GM21381 (cell line): ENCODE measurements at regions not wholly inside any gene's neighbourhood (a gene's known extent, or its start where the extent isn't known, plus 50 kb on each side); places are given as distances from the start of the nearest gene placed in this dataset.
"Not testable (repeated sequence)": the region's sequence is repeated elsewhere in the genome, so short reads cannot be mapped to it uniquely, and the experiment has no call there.

ENCODE experiments used
- ATAC-seq: cut with Tn5 transposase; IDR thresholded peaks from one replicate; pipeline ENCODE4 v1.9.1; 2021; ENCODE audit warnings: mild to moderate bottlenecking, moderate library complexity; ENCODE audit not compliant: unreplicated experiment

DNA sequence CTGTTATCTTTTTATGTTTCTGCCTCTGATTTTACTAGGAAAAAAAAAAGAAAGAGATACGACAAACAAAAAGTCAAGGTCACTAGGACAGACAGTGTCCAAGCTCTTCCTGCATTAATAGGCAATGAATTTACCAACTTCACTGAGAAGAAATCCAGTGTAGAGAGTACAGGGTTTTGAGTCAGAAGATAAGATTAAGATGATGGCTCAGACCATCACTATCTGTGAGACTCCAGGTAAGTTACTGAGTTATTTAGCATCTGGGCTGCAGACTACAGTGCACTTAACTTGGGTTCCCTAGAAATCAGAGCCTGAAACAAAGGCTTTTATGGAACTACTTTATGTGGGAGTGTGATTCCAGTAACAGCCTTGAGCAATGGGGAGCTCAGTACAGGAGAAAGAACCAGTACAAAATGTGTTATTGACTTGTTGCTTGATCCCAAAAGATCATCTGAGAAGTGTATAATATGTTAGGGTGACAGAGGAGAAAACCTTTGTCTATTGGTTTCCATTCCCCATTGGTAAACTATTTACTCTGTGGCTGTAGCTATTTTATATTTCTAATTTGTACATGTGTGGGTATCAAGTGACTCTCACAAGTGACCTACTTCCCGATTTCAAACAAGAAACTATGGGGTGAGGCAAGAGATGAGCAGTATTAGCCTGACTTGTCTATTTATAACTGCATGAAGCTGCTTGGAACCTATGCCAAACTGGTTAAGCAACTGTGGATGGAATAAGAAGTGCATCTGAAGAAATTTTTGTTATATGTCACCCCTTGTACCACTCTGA, 395.8 kb downstream of the RAB38 start:
- ATAC-seq, result no peak

DNA sequence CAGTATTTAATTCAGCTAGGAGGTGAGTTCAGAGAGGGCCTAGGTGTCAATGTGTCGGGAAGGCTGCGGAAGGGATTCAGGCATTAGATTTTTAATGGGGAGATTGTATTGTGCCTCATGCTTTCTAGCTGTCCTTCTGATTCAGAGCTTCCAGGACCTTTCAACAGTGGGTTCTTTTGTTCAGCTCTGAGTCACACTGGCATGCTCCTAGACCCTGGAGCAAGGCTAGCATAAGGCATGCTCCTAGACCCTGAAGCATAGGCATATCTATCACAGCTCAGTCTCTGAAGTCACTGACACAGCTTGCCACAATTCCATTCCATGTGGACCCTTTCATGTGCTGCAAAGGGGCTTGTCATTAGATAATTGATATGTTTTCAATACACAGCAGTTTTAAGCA, 396.9 kb downstream of the RAB38 start:
- ATAC-seq, result no peak

DNA sequence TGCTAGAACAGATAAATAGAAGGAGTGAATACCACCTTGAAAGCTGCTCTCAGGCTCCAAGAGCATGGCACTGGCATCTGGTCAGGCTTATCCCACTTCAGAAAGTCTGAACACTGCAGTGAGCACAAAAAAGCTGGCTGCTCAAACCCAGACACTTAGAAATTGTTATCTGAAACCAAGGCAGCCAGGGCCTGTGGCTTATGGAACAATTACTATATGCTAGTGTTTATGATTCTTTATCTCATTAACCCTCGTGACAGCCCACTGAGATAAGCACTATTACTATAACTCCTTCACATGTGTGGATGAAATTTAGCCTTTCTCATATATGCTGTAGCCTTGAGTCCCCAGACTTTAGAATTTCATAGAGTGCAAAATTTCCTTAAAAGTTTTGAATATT, 400.2 kb downstream of the RAB38 start:
- no peak for ATAC-seq

DNA sequence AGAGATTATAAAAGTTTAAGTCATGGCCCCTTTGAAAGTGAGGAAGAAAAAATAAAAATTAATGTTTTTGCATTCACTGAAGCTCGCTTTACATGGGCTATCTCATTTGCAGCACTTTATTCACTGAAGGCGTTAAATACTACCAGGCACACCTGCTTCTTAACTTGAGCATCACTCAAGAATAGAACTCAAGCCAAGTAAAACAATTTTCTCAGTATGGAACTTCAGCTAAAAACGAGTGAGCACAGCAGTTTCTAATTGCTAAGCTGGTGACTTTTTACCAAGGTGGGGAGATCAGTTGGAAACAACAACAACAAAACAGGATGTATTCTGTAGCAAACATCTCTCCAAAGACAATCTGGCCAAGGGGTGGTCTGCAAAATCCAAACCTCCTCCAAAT, 405.6 kb downstream of the RAB38 start:
- ATAC-seq, result no peak

DNA sequence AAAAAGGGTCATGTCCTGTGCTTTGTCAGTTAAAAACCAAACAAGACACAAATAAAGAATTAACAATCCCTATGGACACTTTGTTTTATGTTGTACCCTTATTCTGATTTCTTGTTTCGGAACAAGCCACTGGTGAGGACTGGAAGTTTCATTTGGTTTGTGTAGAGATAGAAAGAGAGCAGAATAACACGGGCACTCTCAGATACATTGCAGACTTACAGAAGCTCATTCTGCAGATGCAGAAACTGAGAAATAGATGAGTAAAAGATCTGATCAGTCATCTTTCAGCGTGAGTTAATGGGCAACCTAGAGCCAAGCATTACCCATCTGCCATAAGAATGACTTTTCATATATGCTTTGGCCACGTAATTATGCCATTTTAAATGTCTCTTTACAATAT, 407.6 kb downstream of the RAB38 start:
- ATAC-seq, result no peak

DNA sequence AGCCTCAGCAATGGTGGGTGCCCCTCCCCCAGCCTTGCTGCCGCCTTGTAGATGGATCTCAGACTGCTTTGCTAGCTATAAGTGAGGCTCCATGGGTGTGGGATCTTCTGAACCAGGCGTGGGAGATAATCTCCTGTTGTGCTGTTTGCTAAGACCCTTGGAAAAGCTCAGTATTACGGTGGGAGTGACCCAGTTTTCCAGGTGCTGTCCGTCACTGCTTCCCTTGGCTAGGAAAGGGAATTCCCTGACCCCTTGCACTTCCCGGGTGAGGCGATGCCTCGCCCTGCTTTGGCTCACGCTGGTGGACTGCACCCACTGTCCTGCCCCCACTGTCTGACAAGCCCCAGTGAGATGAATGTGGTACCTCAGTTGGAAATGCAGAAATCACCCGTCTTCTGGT, 411.2 kb downstream of the RAB38 start:
- not testable (repeated sequence) for ATAC-seq

DNA sequence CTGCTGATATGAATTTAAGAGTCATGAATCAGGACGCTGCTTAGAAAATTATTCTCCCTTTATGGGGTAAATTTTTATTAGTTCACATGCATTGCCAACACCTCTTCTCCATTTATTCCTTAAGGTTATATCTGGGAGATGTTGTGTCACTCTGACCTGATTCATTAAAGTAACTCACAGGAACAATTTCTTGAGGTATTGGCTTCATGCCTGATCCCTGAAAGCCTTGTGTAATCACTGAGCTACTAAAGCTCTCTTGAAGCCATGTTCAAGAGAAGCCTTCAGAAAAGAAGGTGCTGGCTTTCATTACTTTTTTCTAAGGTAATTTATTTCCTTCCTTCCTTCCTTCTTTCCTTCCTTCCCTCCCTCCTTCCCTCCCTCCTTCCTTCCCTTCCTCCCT, 420.6 kb downstream of the RAB38 start:
- no peak for ATAC-seq

DNA sequence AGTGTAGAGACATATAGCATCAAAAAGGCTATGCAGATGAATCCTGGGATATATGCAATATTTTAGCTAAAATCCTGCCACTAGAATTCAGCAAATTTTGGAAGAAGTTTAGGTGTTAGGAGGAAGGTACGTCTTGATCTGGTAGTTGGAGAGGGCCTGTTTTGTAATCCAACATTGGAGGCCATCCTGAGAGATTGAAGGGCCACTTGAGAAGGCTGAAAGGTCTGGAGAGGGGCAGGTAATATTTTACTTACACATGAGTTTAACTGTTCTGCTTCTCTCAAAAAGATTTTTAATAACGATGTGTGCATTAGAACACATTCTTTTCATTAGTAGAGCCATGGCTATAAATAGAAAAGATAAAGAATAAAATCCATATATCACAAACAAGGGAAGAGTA, 422.1 kb downstream of the RAB38 start:
- ATAC-seq, result no peak

DNA sequence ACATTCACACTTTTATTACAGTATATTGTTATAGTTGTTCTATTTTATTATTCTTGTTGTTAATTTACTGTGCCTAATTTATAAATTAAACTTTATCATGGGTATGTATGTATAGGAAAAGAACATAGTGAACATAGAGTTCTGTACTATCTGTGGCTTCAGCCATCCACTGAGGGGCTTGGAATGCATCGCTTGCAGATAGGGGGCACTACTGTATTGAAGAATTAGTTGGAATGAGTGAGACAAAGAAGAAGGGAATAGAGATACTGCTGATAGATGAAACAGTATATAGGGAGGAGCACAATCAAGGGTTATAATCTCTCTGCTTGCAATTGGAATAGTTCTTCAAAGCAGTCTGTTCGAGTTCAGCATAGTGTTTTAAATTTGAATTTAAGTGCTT, 432.2 kb downstream of the RAB38 start:
- no peak for ATAC-seq

DNA sequence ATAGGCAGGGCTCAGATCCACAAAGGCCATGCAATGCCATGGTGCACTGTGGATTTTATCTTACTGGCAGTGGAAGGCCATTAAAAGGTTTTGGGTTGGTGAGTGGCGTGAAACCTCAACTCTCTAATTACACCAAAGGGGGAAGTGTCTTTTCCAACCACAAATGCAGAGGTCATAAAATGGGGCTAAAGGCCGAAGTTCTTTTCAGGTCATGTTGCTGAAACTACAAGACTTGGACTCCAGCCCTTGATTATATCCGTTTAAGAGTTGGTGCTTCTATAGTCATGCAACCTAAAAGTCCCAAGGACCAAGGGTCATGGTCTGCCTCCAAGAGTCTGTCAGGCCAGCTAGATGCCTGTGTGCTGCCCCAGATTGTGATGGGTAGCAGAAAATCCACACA, 434.3 kb downstream of the RAB38 start:
- no peak for ATAC-seq

DNA sequence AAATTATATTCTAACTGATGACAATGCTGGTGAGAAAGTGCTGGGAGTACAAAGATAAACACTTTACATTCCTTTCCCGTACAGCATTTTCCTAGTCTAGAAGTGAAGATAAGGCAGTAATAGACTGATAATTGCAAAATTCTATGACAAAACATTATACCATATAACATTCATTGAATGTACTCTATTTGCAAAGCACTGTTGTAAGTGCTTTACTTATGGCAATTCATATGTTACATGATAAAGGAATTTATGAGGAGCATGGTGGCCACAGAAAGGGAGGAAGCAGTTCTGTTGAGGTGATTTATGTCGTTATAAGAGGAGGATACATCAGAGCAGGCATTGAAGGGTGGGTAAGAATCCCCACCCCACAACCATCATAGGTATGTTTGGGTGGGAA, 434.8 kb downstream of the RAB38 start:
- ATAC-seq, result no peak

DNA sequence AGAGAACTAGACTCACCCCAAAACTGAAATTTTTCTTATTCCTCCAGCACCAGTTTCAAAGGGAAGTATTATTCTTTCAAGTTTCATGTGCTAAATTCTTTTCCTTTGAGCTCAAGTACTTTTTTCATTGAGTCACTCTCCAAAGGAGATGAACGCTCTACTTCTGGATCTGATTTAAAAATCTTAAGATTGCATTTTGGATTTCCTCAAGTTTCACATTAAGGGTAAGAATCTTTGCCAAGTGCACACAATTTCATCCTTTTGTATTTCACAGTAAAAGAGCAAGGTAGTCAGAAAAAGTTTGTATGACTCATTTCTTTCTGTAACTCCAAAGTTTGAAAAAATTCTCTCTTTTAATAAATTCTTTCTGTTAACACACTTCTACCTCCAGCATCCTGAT, 435.5 kb downstream of the RAB38 start:
- no peak for ATAC-seq

DNA sequence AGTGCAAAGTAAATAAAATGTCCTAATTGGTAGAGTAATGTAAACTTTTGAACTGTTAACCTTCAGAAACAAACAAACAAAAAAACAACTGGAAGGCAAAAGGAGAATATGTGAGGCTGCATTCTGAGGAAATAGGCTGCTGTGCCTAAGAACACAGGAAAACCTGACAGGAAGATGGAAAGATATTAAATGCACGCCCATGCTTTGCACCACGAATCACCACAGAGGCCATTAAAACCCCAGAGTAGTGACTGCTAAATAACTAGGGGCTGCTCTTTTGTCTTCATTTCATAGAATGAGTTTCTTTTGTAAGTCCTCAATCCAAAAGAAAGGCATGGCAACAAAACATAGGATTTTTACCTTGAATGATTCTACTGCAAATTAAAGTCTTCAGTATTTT, 436.0 kb downstream of the RAB38 start:
- ATAC-seq, result no peak

DNA sequence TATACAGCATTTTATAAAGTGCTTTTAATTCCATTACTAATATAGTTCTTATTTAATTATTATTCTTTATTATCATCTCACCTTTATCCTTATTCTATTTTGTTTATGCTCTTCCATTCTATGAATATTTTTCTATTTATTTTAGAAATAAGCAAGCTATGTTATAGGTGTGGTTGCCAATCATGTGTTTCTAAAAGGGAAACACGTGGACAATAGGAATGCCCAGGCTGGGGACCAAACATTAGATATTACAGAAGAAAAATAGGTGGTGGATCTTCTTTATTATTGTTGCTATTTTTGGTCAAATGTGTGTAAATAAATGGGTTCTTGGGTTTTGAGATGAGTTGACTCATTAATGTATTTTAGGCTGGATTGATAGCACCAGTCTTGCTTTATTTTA, 438.3 kb downstream of the RAB38 start:
- ATAC-seq, result no peak

DNA sequence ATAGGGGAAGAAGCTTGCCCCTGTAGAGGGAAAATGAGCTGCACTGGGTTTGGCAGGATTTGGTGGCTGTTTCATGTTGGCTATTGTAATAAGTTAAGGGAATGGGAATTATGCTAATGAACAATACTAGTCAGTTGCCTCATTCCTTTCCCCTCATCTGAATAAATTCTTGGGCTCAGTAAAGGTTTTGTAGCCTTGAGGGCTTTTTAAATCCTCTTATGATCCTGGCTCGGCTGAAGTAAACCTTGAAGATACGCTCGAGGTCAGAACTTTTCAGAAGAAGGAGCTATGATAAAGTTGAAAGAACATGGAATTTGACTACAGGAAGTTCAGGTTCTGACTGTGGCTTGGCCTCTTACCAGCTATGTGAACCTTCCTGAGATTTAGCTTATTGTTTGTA, 448.7 kb downstream of the RAB38 start:
- ATAC-seq, result no peak

DNA sequence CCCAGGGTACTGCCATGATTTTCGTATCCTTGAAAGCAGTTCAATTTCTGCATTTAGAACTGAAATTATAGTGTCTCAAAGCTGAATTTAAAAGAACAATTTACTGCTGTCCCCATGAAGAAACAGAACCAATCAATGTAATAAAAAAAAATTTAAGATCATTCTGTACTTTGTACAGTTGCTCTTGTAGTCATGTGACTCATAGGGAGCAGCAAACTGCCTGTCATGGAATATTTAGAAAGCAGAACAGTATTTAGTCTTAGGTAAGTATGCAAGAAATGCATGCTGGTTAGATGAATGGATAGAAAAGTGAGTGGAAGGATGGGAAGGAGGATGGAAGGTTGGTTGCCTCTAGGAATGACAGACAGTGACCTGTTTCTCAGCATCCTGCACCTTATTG, 450.9 kb downstream of the RAB38 start:
- no peak for ATAC-seq

DNA sequence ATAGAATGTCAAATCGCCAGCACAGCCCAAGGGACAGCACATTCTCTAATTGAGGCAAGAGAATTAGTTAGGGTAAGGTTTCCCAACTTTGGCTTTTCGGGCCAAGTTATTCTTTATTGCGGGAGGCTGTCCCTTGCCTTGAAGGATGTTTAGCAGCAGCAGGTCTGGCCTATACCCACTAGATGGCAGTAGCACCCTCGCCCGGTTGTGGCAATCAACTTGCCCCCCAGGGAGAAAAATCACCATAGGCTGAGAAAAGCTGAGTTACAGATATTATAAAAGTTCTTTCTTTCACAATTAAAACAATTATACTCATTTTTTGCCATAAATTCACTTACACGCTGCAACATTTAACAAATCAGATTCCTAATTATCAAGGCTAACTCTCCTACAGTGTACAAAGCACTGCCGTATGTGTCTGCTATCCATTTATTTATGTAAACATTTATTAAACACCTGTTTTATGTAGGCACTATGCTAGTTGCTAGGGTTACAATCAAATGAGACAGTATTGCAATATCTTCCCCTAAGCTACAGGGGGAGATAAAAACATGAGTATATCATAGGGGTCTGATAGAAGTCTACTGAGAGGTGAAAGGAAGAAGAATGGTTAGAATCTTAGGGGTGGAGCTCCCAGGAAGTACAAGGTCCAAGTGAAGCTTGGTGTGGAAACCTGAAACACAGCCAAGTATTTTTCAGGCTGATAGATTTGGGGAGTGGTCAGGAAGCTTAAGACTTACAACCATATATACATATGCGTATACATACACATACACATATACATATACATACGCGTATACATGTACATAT, 452.3 kb downstream of the RAB38 start:
- peak; percentile 73 for ATAC-seq

DNA sequence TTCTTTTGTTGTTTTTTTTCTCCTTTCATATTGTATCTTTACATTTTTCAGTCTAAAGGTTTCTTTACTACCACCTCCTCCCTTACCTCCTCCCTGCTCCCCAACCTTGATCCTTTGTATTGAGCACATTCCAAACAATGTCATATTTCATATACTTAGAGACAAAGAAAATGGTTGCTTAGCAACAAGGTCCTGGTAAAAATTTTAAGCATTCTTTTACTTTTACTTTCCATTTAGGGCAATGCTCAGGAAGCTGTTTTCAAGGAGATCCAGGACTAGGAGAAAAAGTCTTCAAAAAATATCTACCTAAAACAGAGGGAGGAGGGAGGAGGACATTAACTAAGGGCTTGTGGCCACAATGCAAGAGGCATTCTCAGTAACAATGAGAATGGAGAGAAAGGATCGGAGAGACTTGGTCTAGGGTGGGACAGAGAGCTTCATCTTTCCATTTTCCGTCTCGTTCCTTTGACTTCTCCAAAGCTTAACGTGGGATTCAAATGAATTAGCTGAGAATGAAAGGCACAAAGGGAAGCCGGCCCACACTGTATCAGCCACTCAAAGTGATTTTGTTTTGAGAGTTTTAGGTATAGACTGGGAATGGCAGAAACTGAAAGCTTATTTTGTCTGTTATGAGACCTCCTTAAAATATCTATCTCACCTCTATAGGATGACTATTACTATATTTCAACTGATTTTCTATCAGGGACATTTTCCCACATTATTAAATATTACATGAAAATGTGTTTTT, 455.7 kb downstream of the RAB38 start:
- ATAC-seq, result no peak

DNA sequence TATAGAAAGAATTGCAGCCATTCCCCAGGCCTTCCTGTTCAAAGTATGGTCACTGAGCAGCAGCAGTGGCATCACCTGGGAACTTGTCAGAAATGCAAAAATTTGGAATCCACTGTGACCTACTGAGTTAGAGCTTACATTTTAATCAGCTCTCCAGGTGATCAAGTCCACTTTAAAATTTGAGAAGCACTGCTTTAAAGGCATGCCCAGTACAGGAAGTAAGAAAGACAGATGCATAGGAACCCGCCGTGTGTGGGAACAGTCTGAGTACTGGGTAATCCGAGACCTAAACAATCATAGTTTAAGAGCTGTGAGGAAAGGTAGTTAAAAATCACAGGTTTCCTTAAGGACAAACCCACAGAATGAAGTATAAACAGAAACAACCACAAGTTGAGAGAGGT, 462.4 kb downstream of the RAB38 start:
- no peak for ATAC-seq

DNA sequence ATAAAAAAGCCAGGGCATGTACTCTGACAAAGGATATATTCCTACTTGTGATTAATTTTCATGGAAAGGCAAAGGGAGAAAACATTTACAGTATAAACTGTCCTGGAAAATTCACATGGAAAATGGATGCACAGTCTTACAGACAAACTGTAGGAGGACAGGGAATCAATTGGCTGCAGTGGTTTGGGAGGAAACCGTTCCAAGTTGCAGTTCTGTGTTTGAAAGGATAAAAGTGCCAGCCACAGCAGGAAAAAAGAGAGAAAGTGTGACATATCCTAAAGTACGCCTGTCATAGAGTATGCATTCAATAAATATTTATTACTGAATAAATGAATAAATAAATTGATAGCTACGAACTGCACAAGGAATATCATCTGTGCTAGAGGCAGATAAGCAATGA, 462.9 kb downstream of the RAB38 start:
- no peak for ATAC-seq

DNA sequence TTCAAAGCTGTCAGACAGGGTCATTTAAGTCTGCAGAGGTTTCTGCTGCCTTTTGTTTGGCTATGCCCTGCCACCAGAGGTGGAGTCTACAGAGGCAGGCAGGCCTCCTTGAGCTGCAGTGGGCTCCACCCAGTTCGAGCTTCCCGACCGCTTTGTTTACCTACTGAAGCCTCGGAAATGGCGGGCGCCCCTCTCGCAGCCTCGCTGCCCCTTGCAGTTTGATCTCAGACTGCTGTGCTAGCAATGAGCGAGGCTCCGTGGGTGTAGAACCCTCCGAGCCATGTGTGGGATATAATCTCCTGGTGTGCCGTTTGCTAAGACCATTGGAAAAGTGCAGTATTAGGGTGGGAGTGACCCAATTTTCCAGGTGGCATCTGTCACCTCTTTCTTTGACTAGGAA, 471.7 kb downstream of the RAB38 start:
- ATAC-seq, result not testable (repeated sequence)

DNA sequence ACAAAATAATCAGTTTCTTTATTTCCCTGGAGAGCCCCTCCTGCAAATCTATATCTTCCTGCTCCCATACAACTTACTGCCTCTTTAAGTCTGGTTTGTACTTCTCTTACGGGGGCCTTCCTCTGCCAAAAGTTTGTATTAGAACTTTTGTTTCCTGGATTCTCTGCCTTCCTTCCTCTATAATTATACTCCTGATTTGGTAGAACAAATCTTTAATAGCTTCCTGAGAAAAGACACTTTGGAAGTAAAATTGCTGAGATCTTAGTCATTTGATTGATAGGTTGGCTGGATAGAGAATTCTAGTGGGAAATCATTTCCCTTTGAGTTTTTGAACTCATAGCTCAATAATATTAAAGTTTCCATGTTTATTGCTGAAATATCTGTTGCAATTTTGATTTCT, 499.2 kb downstream of the RAB38 start:
- ATAC-seq, result no peak
